AG04449 (cell line): ENCODE measurements at regions not wholly inside any gene's neighbourhood (a gene's known extent, or its start where the extent isn't known, plus 50 kb on each side); places are given as distances from the start of the nearest gene placed in this dataset.

Experiments
- CTCF ChIA-PET: fragments of 350-600 bp; formaldehyde crosslinking; extraction: SDS; loops from one replicate; lab custom pipeline; 2021; ENCODE audit warnings: antibody characterized with exemption; lab: Yijun Ruan, JAX
- POLR2A ChIA-PET: fragments of 400-600, 350-600 bp; formaldehyde crosslinking; extraction: SDS; loops from one replicate; lab custom pipeline; 2020; ENCODE audit warnings: antibody characterized with exemption, inconsistent platforms; lab: Yijun Ruan, JAX
- DNase-seq: peaks from one replicate; pipeline ENCODE4 v3.0.0-alpha.2; 2010; ENCODE audit warnings: low read depth, low spot score
- H3K4me3 ChIP-seq: 2 replicates; pipeline ENCODE4 v1.5.1; 2011; ENCODE audit warnings: low read depth, mild to moderate bottlenecking, control low read depth, low read length
- CTCF ChIP-seq: IDR thresholded peaks from one replicate; pipeline ENCODE4 v1.5.1; 2011; ENCODE audit warnings: mild to moderate bottlenecking, moderate library complexity, low read length, control low read depth, inconsistent platforms; ENCODE audit not compliant: insufficient read depth; ENCODE audit errors: missing control alignments

- no peak for DNase-seq
- no peak overlapping the region for H3K4me3 ChIP-seq
- TF ChIP-seq CTCF: no peak
- ChIA-PET CTCF (no interaction called here), POLR2A (no interaction called here)
These were observed 54.9 kb upstream of the GPR26 start for GRCh38 chr10:123611243-123611642.

DNA sequence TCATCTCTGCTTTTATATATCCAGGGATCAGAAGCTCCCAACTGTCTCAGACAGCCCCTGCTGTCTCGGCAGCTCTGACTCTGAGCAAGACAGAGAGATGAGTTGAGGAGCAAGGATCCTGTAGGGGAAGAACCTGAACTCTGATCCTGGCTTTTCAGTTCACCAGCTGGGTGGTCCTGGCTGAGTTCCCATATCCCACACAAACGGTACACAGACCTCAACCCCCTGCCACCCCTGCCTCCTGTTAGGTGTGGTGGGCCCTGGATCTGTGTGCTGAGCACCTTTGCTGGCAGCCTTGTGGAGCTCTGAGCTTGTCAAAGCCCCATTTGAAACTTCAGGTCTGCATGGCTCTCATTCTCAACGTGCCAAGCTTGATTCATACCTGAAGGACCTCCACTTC, 54.3 kb upstream of the GPR26 start:
- ChIA-PET POLR2A (no interaction called here), CTCF (no interaction called here)
- DNase-seq: no peak
- TF ChIP-seq CTCF: no peak
- H3K4me3 ChIP-seq: no peak overlapping the region

- DNase-seq: no peak
- POLR2A ChIA-PET: no interaction called here
- CTCF ChIA-PET: no interaction called here
- no peak for TF ChIP-seq CTCF
- no peak overlapping the region for H3K4me3 ChIP-seq
These were observed 52.8 kb upstream of the GPR26 start for GRCh38 chr10:123613346-123613850.

GRCh38 chr10:123614888-123615287, 51.3 kb upstream of the GPR26 start:
- ChIA-PET POLR2A (no interaction called here), CTCF (interaction anchor here (1.3 to 1.5 kb wide), 2 partner anchors 25 to 26 kb away, joined by 3 read pairs; no protein-coding TSS in a partner anchor)
- H3K4me3 ChIP-seq: no peak overlapping the region
- DNase-seq: no peak
- no peak for TF ChIP-seq CTCF
